ENCODE measurements at regions not wholly inside any gene's neighbourhood (a gene's known extent, or its start where the extent isn't known, plus 50 kb on each side); places are given as distances from the start of the nearest gene placed in this dataset.

GRCh38 chr18:51323961-51324360, 126.5 kb upstream of the MEX3C start:
- TF ChIP-seq CTCF (IDR thresholded peaks at IDR 0.05) (no peak), POLR2A (IDR thresholded peaks at IDR 0.05) (no peak)
